HUDEP-2 (cell line): ENCODE measurements at regions not wholly inside any gene's neighbourhood (a gene's known extent, or its start where the extent isn't known, plus 50 kb on each side); places are given as distances from the start of the nearest gene placed in this dataset.

ENCODE experiments used
- DNase-seq, 76 experiments: peaks; one replicate each; lab custom pipeline; 2025; ENCODE audit not compliant: unreplicated experiment in 76 of 76; lab: John Stamatoyannopoulos, UW

- no peak for DNase-seq
Measured at GRCh38 chr7:18235819-18236218, 208.2 kb upstream of the PRPS1L1 start.

GRCh38 chr7:18239212-18239611 lies 211.6 kb upstream of the PRPS1L1 start:
- DNase-seq = no peak

- no peak for DNase-seq
Measured at GRCh38 chr7:18241543-18242231, 214.0 kb upstream of the PRPS1L1 start.

GRCh38 chr7:18243731-18244130 lies 216.1 kb upstream of the PRPS1L1 start:
- DNase-seq = no peak

- DNase-seq = no peak
Measured at GRCh38 chr7:18250133-18250532, 222.5 kb upstream of the PRPS1L1 start.

- DNase-seq = no peak
Measured at GRCh38 chr7:18257711-18258110, 230.1 kb upstream of the PRPS1L1 start.

- DNase-seq = no peak
Measured at GRCh38 chr7:18262058-18262457, 233.5 kb upstream of the HDAC9 start.

GRCh38 chr7:18265611-18266281 lies 229.8 kb upstream of the HDAC9 start:
- no peak for DNase-seq

- no peak for DNase-seq
Measured at GRCh38 chr7:18268571-18268970, 227.0 kb upstream of the HDAC9 start.

- no peak for DNase-seq
Measured at GRCh38 chr7:18276380-18276779, 219.2 kb upstream of the HDAC9 start.

GRCh38 chr7:18278316-18278715 lies 217.2 kb upstream of the HDAC9 start:
- DNase-seq = no peak

- DNase-seq = no peak
Measured at GRCh38 chr7:18283045-18283444, 212.5 kb upstream of the HDAC9 start.

- no peak for DNase-seq
Measured at GRCh38 chr7:18287482-18287881, 208.1 kb upstream of the HDAC9 start.

GRCh38 chr7:18288322-18289037 lies 207.1 kb upstream of the HDAC9 start:
- DNase-seq = no peak

- no peak for DNase-seq
Measured at GRCh38 chr7:18289788-18290187, 205.8 kb upstream of the HDAC9 start.

GRCh38 chr7:18290223-18290622 lies 205.3 kb upstream of the HDAC9 start:
- DNase-seq = no peak

GRCh38 chr7:18290865-18291264 lies 204.7 kb upstream of the HDAC9 start:
- no peak for DNase-seq

- no peak for DNase-seq
Measured at GRCh38 chr7:18292584-18292983, 203.0 kb upstream of the HDAC9 start.

GRCh38 chr7:18293759-18294158 lies 201.8 kb upstream of the HDAC9 start:
- no peak for DNase-seq

GRCh38 chr7:18294411-18294810 lies 201.1 kb upstream of the HDAC9 start:
- no peak for DNase-seq

GRCh38 chr7:18295781-18296423 lies 199.6 kb upstream of the HDAC9 start:
- DNase-seq = no peak
